Tibial nerve (tissue), 4 donors: ENCODE measurements at regions not wholly inside any gene's neighbourhood (a gene's known extent, or its start where the extent isn't known, plus 50 kb on each side); places are given as distances from the start of the nearest gene placed in this dataset.
A peak's percentile ranks its signal among the peaks of the same experiment; 100 is the strongest.
"Not testable (repeated sequence)": the region's sequence is repeated elsewhere in the genome, so short reads cannot be mapped to it uniquely, and the experiment has no call there.

Experiments used
- DNase-seq, 2 donors: peaks; one replicate each; pipeline ENCODE4 v3.0.0-alpha.2; 2019; ENCODE audit warnings: low spot score in 2 of 2
- H3K27ac ChIP-seq, 4 donors: fragments of 200-600 bp; sonication (generic) in 3 of 4; one replicate each; pipeline ENCODE4 v1.5.1; 2017 to 2019; ENCODE audit warnings: mild to moderate bottlenecking in 1 of 4
- H3K27me3 ChIP-seq, 2 donors: fragments of 200-600 bp; sonication (generic) in 1 of 2; one replicate each; pipeline versions ENCODE4 v1.5.1 to v1.6.0; 2017 to 2019
- H3K36me3 ChIP-seq, 3 donors: fragments of 200-600 bp; sonication (generic); one replicate each; pipeline ENCODE4 v1.5.1; 2018 to 2019
- H3K4me1 ChIP-seq, 4 donors: fragments of 200-600 bp; sonication (generic) in 3 of 4; one replicate each; pipeline ENCODE4 v1.5.1; 2017 to 2019
- H3K4me3 ChIP-seq, 4 donors: fragments of 200-600 bp; sonication (generic) in 3 of 4; one replicate each; pipeline ENCODE4 v1.5.1; 2017 to 2019; ENCODE audit warnings: mild to moderate bottlenecking in 1 of 4, moderate library complexity in 1 of 4
- H3K9me3 ChIP-seq, 4 donors: fragments of 200-600 bp; sonication (generic) in 3 of 4; one replicate each; pipeline ENCODE4 v1.5.1; 2017 to 2019
- EP300 ChIP-seq, 2 donors: sonication (generic); formaldehyde crosslinking; IDR thresholded peaks; one replicate each; pipeline ENCODE4 v1.6.1; 2017; ENCODE audit warnings: antibody characterized with exemption in 2 of 2, mild to moderate bottlenecking in 1 of 2
- POLR2A ChIP-seq, 2 donors: fragments of 450-650 bp; IDR thresholded peaks; one replicate each; pipeline ENCODE4 v1.6.1; 2017; ENCODE audit warnings: antibody characterized with exemption in 2 of 2, mild to moderate bottlenecking in 2 of 2, moderate library complexity in 2 of 2
- WGBS, 2 donors: methylation state at CpG; one replicate each; pipeline ENCODE4 v1.1.5; 2018; 5-methylcytosine and 5-hydroxymethylcytosine counted together
- TF ChIP-seq, protein P1 (sequence below), 5 experiments: fragments of 200-600 bp in 3 of 5; fragments of 450-650 bp in 2 of 5; sonication (generic) in 3 of 5; IDR thresholded peaks; one replicate each; pipeline ENCODE4 v1.5.1; 2016 to 2019; ENCODE audit warnings: antibody characterized with exemption in 5 of 5, mild to moderate bottlenecking in 3 of 5, moderate library complexity in 2 of 5

DNA sequence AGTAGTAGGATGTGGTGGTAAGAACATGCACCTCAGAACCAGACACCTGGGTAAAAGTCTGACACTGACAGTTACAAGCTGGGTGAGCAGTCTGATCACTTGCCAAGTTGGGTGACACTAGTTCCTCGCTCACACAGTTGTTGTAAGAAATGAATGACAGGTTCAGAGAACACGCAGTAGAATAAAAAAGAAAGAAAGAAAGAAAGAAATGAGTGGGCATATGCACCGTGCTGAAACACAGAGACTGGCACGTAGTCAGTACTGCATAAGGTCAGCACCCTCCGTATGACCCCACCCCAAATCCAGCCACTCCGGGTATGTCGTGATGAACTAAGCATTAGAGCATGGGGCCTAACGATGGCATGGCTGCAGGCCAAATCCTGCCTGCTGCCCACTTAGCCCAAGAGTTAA, 90.6 kb downstream of the GLUL start:
- Histone ChIP-seq H3K36me3 (no peaks in the 10 kb centered on the region), H3K4me3 (no peak overlapping the region), H3K27me3 (no peaks in the 10 kb centered on the region), H3K27ac (peak overlapping the region in 3 of 4 donors; percentile 65 to 91 (median 90)), H3K9me3 (peaks cover 0 to 7% (median 0%) of the 10 kb centered on the region in 4 donors), H3K4me1 (peaks cover 0 to 54% (median 18%) of the 10 kb centered on the region in 4 donors)
- 51 to 55% methylated on average over 8 of the region's 8 CpGs for WGBS, 2 donors
- no peak for DNase-seq
- TF ChIP-seq, protein P1, sequence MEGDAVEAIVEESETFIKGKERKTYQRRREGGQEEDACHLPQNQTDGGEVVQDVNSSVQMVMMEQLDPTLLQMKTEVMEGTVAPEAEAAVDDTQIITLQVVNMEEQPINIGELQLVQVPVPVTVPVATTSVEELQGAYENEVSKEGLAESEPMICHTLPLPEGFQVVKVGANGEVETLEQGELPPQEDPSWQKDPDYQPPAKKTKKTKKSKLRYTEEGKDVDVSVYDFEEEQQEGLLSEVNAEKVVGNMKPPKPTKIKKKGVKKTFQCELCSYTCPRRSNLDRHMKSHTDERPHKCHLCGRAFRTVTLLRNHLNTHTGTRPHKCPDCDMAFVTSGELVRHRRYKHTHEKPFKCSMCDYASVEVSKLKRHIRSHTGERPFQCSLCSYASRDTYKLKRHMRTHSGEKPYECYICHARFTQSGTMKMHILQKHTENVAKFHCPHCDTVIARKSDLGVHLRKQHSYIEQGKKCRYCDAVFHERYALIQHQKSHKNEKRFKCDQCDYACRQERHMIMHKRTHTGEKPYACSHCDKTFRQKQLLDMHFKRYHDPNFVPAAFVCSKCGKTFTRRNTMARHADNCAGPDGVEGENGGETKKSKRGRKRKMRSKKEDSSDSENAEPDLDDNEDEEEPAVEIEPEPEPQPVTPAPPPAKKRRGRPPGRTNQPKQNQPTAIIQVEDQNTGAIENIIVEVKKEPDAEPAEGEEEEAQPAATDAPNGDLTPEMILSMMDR (IDR thresholded peaks at IDR 0.05) = no peak
- TF ChIP-seq POLR2A (IDR thresholded peaks at IDR 0.05) (no peak), EP300 (IDR thresholded peaks at IDR 0.05) (no peak)

DNA sequence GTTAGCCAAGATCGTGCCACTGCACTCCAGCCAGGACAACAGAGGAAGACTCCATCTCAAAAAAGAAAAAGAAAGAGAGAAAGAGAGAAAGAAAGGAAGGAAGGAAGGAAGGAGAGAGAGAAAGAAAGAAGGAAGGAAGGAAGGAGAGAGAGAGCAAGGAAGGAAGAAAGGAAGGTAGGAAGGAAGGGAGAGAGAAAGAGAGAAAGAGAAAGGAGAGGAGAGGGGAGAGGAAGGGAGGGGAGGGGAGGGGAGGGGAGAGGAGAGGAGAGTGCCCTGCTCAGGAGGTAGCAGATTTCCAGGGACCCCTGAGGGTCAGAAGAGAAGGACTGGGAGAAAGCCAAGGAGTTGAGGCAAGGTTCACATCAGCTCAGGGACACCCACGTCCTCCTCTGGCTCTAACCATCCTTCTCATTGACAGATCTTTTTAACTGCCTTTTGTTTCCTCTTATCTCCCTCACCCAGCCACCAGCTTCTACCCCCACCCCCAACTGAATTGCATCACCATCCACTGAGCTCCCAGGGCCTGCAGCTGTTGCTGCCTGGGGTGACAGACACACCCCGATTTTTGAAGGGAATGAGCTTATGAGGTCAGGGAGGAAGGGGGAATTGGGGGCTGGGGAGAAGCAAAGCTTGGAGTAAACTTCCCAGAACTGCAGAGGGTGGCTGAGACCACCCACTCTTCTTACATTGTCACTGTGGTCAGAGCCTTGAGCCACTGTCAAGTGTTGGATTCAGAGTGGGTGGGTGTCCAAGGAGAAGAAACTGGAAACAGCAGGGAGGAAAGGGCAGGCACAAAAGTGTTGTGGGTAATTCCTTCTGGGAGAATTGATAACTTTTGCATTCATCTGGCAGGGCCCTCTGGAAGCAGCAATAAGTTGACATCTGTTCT, 91.6 kb downstream of the GLUL start:
- Histone ChIP-seq H3K36me3 (no peaks in the 10 kb centered on the region), H3K27me3 (no peaks in the 10 kb centered on the region), H3K27ac (peak overlapping the region in 3 of 4 donors; percentile 13 to 91 (median 53)), H3K9me3 (peaks cover 0 to 7% (median 0%) of the 10 kb centered on the region in 4 donors), H3K4me3 (no peak overlapping the region), H3K4me1 (peaks cover 0 to 48% (median 18%) of the 10 kb centered on the region in 4 donors)
- TF ChIP-seq EP300 (IDR thresholded peaks at IDR 0.05) = peak in 1 of 2 donors; percentile 41
- no peak for TF ChIP-seq POLR2A (IDR thresholded peaks at IDR 0.05)
- 47 to 60% methylated on average over 3 of the region's 3 CpGs for WGBS, 2 donors
- peak; percentile 37 to 49 for DNase-seq

DNA sequence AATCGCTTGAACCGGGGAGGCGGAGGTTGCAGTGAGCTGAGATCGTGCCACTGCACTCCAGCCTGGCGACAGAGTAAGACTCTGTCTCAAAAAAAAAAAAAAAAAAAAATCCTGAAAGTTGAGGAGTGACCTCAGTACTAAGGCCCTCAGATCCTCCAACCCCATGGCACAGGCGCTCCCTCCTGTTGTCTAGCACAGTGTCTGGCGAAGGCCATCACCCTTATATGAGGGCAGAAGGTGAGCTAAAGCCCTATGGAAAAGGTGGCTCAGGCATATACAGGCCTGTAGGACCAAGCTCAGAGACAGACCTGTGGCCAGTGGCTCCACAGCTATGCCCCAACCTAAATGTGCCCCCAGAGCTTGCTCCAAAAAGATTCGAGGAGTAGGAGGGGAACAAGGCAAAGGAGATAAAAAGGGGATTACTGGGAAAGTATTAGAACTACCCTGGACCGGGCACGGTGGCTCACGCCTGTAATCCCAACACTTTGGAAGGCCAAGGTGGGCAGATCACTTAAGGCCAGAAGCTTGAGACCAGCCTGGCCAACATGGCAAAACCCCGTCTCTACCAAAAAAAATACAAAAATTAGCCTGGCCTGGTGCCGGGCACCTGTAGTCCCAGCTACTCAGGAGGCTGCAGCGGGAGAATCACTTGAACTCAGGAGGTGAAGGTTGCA, 92.4 kb downstream of the GLUL start:
- 90 to 93% methylated on average over 14 of the region's 14 CpGs for WGBS, 2 donors
- not testable (repeated sequence) for H3K36me3 ChIP-seq, H3K27me3 ChIP-seq, H3K4me3 ChIP-seq, DNase-seq, H3K9me3 ChIP-seq
- H3K27ac ChIP-seq = peak overlapping the region in 2 of 4 donors; percentile 53 to 91
- H3K4me1 ChIP-seq = peaks cover 0 to 41% (median 12%) of the 10 kb centered on the region in 4 donors

DNA sequence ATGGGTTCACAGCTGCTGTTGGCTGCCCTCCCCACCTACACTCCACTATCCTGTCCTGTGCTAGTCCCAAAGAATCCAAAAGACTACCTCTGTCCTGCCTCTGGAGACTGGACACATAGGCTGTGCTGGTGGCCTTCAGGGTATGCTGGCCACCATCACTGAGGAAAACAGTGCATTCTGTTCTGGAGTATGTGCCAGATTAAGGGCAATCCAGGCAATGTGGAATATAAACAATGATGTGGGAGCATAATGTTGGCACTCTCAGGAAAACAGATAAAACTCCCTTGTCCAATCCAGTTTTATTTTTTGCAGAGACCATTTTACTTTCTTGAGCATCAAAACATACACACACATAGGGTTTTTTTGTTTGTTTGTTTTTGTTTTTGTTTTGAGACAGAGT, 94.3 kb downstream of the GLUL start:
- peak overlapping the region in 1 of 4 donors; percentile 45 for H3K27ac ChIP-seq
- no peaks in the 10 kb centered on the region for H3K27me3 ChIP-seq
- H3K9me3 ChIP-seq = peaks cover 0 to 7% (median 0%) of the 10 kb centered on the region in 4 donors
- TF ChIP-seq POLR2A (IDR thresholded peaks at IDR 0.05) (no peak), EP300 (IDR thresholded peaks at IDR 0.05) (no peak)
- TF ChIP-seq, protein P1 (IDR thresholded peaks at IDR 0.05) = no peak
- DNase-seq = no peak
- H3K4me1 ChIP-seq = peaks cover 0 to 27% (median under 1%) of the 10 kb centered on the region in 4 donors
- H3K36me3 ChIP-seq = no peaks in the 10 kb centered on the region
- no peak overlapping the region for H3K4me3 ChIP-seq

DNA sequence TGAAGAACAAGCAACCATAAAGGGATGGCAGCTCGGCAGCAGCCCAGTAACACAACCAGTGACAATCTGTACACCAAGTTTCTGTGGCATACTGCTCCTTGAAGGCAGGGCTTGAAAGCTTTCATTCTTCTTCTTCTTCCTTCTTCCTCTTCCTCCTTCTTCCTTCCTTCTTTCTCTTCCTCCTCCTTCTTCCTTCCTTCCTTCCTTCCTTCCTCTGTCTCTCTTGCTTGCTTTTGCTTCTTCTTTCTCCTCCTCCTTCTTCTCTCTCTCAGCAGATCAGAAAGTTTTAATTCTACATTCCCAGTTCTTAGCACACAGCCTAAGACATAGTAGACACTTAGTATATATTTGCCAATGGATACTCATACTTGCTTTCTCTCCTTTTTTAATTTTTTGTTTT, 95.9 kb downstream of the GLUL start:
- no peaks in the 10 kb centered on the region for H3K36me3 ChIP-seq
- H3K4me3 ChIP-seq = no peak overlapping the region
- 79 to 86% methylated on average over 1 of the region's 1 CpG for WGBS, 2 donors
- H3K9me3 ChIP-seq = no peaks in the 10 kb centered on the region
- H3K27me3 ChIP-seq = no peaks in the 10 kb centered on the region
- TF ChIP-seq, protein P1 (IDR thresholded peaks at IDR 0.05) = no peak
- TF ChIP-seq POLR2A (IDR thresholded peaks at IDR 0.05) = no peak
- no peak for TF ChIP-seq EP300 (IDR thresholded peaks at IDR 0.05)
- H3K27ac ChIP-seq = no peak overlapping the region
- no peak for DNase-seq
- H3K4me1 ChIP-seq = peaks cover 0 to 30% (median under 1%) of the 10 kb centered on the region in 4 donors

DNA sequence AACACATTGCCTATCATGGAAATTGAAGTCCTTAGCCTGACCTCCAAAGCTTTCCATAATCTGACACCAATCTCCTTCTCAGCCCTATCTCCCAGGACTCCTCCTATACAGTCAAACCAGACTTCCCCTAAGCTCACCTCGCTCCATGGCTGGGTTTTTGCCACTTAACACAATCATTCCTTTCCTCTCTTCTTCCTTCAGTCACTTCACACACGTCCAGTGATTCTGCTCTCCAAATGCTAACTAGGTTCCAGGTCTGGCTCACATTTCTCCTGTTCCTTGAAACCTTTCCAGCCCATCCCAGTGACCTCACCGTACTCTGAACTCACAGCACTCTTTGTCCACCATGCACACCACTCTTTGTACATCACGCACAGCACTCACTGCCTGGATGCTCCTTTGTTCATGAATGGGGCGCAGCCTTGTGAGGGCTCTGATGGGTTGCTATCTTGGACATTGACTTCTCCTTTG, 98.4 kb downstream of the GLUL start:
- Histone ChIP-seq H3K4me1 (peaks cover 0 to 29% (median 9%) of the 10 kb centered on the region in 4 donors), H3K36me3 (no peaks in the 10 kb centered on the region), H3K9me3 (no peaks in the 10 kb centered on the region), H3K27ac (peak overlapping the region in 1 of 4 donors; percentile 59), H3K27me3 (no peaks in the 10 kb centered on the region), H3K4me3 (no peak overlapping the region)
- WGBS, 2 donors = 82 to 83% methylated on average over 5 of the region's 5 CpGs
- TF ChIP-seq, protein P1 (IDR thresholded peaks at IDR 0.05) = no peak
- TF ChIP-seq POLR2A (IDR thresholded peaks at IDR 0.05) (peak in 1 of 2 donors; percentile 18), EP300 (IDR thresholded peaks at IDR 0.05) (peak in 1 of 2 donors; percentile 69)
- DNase-seq = peak in 1 of 2 donors; percentile 50
